ENCODE measurements at regions not wholly inside any gene's neighbourhood (a gene's known extent, or its start where the extent isn't known, plus 50 kb on each side); places are given as distances from the start of the nearest gene placed in this dataset.

- Histone ChIP-seq H2BK20ac (ENCODE audit: low read depth, low read length) (no peak overlapping the region), H2BK5ac (ENCODE audit: low read depth, low read length, poor library complexity, severe bottlenecking) (no peak overlapping the region), H2AFZ (replicated peaks; ENCODE audit: low read length, poor library complexity) (no peak overlapping the region), H3K9me3 (ENCODE audit: control insufficient read depth, insufficient read depth, low read length) (peaks cover 2% of the 10 kb centered on the region; the same call in 1 of the 2 replicates), H4K5ac (ENCODE audit: low read depth, low read length) (no peak overlapping the region), H3K9ac (ENCODE audit: low read depth, low read length) (no peak overlapping the region), H3K9me1 (ENCODE audit: insufficient read depth, low read length) (no peaks in the 10 kb centered on the region), H3K4me3 (ENCODE audit: insufficient read depth, low read depth, low read length) (no peak overlapping the region), H3K14ac (replicated peaks; ENCODE audit: low read depth, low read length) (no peak overlapping the region), H3K36me3 (ENCODE audit: control insufficient read depth, insufficient read depth, low read length) (no peaks in the 10 kb centered on the region), H2AK5ac (ENCODE audit: low read depth, low read length) (no peak overlapping the region), H3K4me2 (ENCODE audit: low read depth, low read length) (no peak overlapping the region), H3K4me1 (ENCODE audit: control insufficient read depth, insufficient read depth, low read length) (no peaks in the 10 kb centered on the region), H2AK9ac (replicated peaks; ENCODE audit: low read depth, low read length, poor library complexity) (no peak overlapping the region), H4K91ac (ENCODE audit: insufficient read depth, low read depth, low read length) (no peak overlapping the region), H4K8ac (ENCODE audit: low read depth in 2 of 2, low read length in 2 of 2) (no peak overlapping the region), H3K27me3 (ENCODE audit: control insufficient read depth, insufficient read depth, low read length) (no peaks in the 10 kb centered on the region), H3K27ac (ENCODE audit: insufficient read depth, low read length) (no peak overlapping the region), H2BK15ac (ENCODE audit: low read depth, low read length) (no peak overlapping the region), H3K18ac (ENCODE audit: low read depth, low read length) (no peak overlapping the region), H3K56ac (ENCODE audit: extremely low read depth, insufficient read depth, low read length) (no peak overlapping the region), H3K79me1 (ENCODE audit: low read depth in 1 of 2, low read length in 2 of 2) (no peaks in the 10 kb centered on the region), H3K23ac (ENCODE audit: low read depth, low read length) (no peak overlapping the region), H4K20me1 (ENCODE audit: insufficient read depth, low read length) (no peaks in the 10 kb centered on the region), H2BK120ac (ENCODE audit: low read depth, low read length) (no peak overlapping the region), H3K4ac (ENCODE audit: low read depth, low read length) (no peak overlapping the region)
- BruUV-seq (replicated peaks): no TSS peak
- POLR2A ChIA-PET (ENCODE audit: unreplicated experiment): no interaction called here
- intact Hi-C loops (cut with micrococcal nuclease) (no loop called here), dilution Hi-C loops (cut with HindIII; ENCODE audit: low sequenced_read_pairs, unreplicated experiment) (no loop called here), in situ Hi-C loops (cut with MboI; ENCODE audit: low sequenced_read_pairs) (no loop called here)
- ATAC-seq (ENCODE audit: low read depth) (no peak), DNase-seq (no peak)
- no CpG with 5 or more reads among the region's 2 CpGs for WGBS, 2 experiments (ENCODE audit: extremely low coverage in 2 of 2, insufficient read length in 1 of 2)
- CTCF ChIA-PET: no interaction called here
- TF ChIP-seq CTCF (conservative IDR thresholded peaks at IDR 0.05; ENCODE audit: low read depth, low read length) (no peak), CEBPB (IDR thresholded peaks at IDR 0.05; ENCODE audit: low read depth, low read length) (no peak), CHD1 (IDR thresholded peaks at IDR 0.05; ENCODE audit: low read depth, low read length) (no peak), ELK1 (IDR thresholded peaks at IDR 0.05; ENCODE audit: borderline replicate concordance, low read depth, low read length) (no peak), BHLHE40 (IDR thresholded peaks at IDR 0.05; ENCODE audit: low read depth, low read length) (no peak), USF2 (IDR thresholded peaks at IDR 0.05; ENCODE audit: low read depth, low read length) (no peak), POLR2A (IDR thresholded peaks at IDR 0.05; ENCODE audit: low read depth, low read length) (no peak), RCOR1 (IDR thresholded peaks at IDR 0.05; ENCODE audit: insufficient replicate concordance, low read length) (no peak), FOS (IDR thresholded peaks at IDR 0.05; ENCODE audit: low read depth, low read length) (no peak), MXI1 (IDR thresholded peaks at IDR 0.05; ENCODE audit: borderline replicate concordance, low read depth, low read length) (no peak), RFX5 (IDR thresholded peaks at IDR 0.05; ENCODE audit: low read depth, low read length) (no peak), MAZ (IDR thresholded peaks at IDR 0.05; ENCODE audit: borderline replicate concordance, low read depth, low read length) (no peak), SMC3 (IDR thresholded peaks at IDR 0.05; ENCODE audit: low read depth, low read length) (no peak), RAD21 (IDR thresholded peaks at IDR 0.05; ENCODE audit: low read length) (no peak), MAFK (IDR thresholded peaks at IDR 0.05; ENCODE audit: low read depth, low read length) (no peak), NFE2L2 (IDR thresholded peaks at IDR 0.05; ENCODE audit: low read depth, low read length) (no peak)
Observed at GRCh38 chr4:115501656-115502055, 388.2 kb upstream of the NDST4 start.

Measured in IMR-90 (cell line).